GM18861 (cell line): ENCODE measurements at regions not wholly inside any gene's neighbourhood (a gene's known extent, or its start where the extent isn't known, plus 50 kb on each side); places are given as distances from the start of the nearest gene placed in this dataset.

Experiments
- ATAC-seq: cut with Tn5 transposase; IDR thresholded peaks from one replicate; pipeline ENCODE4 v1.9.1; 2021; ENCODE audit not compliant: unreplicated experiment

DNA sequence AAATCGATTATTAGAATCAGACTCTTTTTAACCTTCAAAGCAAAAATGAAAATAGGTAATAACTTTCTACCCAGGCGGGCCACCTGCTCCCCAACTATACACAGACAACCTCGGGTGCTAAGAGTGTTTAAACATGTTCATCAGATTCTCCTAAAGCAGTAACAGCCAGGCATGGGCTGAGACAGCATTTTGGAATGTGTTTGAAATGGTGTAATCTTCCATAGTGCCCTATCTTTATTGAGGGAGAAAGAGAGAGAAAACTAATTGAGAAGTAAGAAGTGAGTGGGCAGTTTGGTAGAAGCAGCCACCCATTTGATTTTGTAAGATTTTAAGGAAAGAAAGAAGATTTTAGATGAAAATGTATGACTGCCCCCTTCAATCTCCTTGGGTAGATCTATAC lies 196.1 kb upstream of the CTAGE1 start:
- no peak for ATAC-seq

DNA sequence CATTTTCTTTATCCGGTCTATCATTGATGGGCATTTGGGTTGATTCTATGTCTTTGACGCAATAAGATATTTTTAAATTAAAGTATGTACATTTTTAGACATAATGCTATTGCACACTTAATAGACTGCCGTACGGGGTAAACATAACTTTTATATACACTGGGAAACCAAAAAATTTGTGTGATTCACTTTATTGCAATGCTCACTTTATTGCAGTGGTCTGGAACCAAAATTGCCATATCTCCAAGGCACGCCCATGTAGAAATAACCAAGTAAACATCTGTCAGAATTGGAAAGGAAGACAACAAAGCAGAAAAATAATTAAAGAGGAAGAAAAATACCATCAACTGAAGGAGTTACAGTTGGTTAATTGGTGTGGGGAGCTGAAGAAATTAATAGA lies 205.8 kb upstream of the CTAGE1 start:
- no peak for ATAC-seq

DNA sequence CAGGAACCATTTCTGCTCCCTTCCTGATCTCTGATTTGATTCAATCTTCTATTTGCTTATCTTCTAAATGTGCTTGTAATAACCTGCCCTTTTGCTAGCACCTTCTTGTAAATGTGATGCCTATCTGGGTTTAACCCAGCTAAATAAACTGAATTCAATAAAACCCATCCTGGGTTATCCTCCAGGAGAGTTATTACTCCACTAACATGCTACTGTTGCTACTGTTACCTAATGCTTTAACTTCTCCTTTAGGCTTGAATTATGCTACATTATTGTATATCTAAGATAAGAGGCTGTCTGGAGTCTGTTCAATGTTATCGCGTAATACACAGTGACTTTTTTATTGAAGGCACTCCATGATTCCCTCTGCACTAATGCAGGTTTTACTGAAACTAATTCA lies 206.5 kb upstream of the CTAGE1 start:
- no peak for ATAC-seq

DNA sequence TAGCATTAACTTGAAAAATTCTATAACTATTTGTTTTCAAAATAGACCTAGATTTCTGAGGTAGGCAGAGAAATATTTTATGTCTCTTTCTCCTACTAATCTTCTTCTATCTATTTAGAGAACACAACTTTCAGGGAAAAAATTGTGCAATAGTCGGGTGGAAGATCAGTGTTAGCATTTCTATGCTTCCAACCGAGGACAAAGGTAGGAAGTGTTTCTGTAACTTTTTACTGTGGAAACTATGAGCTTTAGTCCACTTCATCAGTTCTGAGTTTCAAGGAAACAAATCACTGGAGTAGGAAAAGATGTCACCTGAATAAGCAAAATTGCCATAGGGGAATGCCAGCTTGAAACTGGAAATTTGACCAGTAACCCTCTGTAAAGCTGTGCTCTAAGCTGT lies 207.7 kb upstream of the CTAGE1 start:
- ATAC-seq = no peak

DNA sequence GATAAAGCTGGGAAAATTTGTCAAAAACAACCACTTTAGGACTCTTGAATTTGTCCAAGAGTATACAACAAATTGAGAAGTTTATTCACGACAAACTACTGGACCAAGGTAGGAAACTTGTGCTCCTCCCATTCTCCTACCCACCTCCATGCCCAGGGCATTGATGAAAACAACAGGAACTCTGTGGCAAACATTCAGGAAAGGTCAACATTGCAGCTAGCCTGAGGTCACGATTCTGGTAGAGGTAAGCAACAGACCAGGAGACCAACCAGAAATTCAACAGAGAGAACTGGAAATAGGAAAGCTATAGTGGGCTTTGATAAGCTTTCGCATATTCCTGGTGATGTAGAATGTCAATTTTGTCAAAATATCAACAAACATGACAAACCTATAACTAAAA lies 209.1 kb upstream of the CTAGE1 start:
- ATAC-seq = no peak

DNA sequence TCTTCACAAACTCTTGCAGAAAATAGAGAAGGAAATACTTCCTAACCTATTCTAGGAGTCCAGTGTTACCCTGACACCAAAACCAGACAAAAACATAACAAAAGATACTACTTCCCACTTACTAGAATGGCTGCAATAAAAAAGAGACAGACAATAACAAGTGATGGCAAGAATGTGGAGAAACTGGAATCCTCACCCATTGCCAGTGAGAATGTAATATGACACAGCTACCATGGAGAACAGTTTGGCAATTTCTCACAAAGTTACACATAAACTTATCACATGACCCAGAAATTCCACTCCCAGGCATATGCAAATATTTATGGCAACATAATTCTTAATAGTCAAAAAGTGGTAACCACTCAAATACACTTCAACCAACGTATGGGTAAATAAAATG lies 209.8 kb upstream of the CTAGE1 start:
- ATAC-seq = no peak

DNA sequence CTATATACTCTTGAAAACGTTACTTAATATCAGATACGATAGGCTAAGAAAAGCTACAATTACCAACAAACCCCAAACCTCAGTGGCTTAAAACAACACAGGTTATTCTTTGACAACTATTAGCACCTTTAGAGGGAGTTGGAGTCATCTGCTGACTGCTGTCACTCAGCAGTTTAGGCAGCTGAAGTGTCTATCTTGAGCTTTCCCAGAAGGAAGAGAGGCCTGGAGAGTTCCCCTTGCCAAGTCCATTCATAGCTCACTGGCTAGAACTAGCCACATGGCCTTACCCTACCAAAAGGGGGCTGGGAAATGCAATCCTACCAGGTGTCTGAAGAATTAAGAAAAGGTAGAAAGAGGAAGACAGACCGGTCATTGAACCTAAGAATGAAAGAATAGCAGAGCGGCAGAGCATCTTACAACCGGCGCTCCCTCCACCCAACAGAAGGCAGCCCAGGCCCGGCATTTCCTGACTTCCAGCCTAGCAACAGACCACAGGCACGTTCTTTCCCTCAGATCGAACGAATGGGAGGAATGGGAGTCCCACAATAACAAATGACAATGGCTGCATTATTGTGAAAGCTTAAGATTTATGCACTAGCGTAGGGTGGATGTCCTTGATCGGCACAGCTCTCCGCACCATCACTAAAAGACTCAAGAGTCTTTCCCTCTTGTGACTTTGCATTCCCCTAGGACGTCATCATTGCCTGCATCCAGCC lies 211.2 kb upstream of the CTAGE1 start:
- no peak for ATAC-seq

DNA sequence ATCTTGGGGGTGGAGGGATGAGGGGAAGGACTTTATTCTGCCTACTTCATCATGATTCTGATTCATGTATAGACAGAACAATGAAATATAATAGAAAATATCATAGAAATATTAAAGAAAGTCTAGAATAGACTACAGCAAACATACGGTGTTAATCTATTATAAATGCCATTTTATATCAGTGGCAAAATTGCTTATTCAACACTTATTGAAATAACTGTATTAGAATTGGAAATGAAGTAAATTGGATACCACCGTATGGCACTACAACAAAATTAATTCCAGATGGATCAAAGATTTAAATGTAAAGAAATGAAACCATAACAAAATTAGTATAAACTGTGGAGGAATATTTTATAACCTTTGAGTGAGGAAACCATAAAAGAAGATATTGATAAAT lies 213.3 kb upstream of the CTAGE1 start:
- ATAC-seq = no peak

DNA sequence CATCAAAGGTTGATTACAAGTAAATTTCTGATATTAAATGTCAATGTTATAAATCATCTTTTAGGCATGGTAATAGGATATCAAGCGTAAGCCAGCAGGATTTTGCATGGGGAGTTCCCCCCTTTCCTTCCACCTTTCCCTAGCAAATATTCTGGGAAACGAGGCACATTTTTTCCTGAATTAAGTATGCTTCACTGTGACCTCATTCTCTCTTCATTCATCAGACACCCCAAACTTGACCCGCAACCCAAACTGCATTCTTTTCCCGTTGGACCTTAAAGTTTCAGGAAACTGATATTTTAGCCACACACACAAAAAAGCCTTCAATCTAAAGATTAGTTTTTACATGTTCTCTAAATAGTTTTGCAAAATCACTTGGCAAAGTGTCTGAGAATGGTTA lies 214.5 kb upstream of the CTAGE1 start:
- ATAC-seq = no peak

DNA sequence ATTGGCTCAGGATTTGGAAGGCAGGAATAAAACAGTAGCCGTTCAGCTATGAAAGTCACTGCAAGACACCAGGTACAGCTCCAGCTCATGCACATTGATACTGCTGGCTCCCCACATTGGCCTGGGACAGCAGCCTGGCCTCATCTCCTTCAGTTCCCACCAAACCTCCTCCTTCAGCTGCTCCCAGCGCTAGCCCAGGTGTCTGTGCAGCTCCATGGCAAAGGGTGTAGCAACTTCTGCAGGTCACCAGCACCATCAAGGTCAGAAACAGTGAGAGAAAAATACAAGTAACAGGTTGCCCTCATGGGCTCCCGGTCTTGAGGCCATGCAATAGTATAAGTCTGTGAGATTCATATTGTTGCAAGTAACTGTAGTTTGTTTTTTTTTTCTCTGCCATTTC lies 216.7 kb upstream of the CTAGE1 start:
- no peak for ATAC-seq

DNA sequence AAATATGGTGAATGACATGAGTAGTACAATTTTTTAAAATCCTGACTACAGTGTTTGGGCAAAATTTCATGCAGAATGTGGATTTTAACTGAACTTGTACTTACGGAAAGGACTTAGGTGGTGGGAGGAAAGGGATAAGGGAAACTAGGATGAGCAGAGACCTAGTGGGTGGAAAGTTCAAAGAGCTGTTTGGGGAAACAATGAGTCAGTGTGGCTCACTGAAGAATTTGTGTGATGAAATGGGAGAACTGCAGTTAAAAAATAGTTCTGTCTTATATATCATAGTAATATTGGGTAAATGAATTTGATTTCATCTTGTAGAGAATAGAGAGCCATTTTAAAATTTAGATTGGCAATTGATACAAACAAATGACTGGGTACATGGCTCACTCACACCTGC lies 220.1 kb upstream of the CTAGE1 start:
- no peak for ATAC-seq

DNA sequence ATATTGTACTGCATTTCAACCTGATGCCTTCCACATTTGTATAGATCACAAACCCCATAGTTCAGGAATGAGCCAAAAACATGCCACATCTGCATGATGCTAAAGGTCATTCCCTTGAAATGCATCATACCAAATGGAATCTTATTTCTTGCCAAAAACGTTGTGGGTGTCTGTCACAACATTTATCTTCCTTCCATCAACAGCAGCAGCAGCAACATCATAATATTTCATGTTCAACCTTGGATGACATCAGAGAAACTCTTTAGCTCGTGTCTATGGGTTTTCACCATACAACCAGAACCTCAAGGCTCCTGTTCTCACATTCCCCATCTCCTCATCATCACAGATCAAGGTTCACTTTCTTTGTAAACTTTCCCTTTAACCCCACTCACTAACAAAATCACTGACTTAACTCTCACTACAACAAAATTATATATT lies 221.3 kb upstream of the CTAGE1 start:
- ATAC-seq = no peak

DNA sequence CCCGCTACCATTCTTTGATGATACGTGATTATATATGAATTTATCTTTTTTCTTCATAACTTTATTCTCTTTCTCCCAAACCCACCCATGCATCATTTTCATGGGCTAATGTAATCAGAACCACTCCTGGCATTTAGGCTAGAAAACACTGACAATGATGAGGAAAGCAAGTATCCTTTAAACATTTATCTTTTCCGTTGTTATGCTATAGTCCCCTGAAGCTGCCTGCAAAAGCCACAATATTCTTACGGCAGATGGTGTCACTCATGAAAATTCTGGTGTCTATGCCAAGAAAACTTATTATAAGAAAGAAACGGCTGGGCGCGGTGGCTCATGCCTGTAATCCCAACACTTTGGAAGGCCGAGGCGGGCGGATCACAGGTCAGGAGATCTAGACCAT lies 221.8 kb upstream of the CTAGE1 start:
- ATAC-seq = no peak

DNA sequence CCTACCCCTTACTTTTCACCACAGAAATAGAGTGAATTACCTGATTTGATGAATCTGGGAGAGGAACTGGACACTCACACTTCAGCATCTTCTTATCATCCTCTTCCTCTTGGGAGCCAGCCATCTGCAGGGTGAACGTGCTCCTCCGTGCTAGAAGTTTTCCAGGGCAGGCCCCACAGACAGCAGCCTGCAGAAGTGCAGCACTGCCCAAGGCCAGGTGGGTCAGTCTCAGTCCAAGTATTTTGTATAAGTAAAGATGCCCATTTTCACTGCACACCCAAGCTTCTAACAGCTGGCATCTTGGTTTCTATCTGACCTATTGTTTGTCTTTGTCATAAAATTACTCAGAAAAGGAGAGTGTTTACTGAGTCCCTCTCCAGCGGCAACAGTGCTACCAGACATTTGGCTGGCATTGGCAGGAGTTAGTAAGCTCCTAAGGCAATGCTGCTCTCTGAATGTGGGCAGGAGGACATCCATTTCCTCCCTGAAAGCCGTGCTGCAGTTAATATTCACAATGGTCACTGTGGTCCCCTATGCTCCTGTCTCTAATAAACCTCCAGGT lies 222.6 kb upstream of the CTAGE1 start:
- no peak for ATAC-seq

DNA sequence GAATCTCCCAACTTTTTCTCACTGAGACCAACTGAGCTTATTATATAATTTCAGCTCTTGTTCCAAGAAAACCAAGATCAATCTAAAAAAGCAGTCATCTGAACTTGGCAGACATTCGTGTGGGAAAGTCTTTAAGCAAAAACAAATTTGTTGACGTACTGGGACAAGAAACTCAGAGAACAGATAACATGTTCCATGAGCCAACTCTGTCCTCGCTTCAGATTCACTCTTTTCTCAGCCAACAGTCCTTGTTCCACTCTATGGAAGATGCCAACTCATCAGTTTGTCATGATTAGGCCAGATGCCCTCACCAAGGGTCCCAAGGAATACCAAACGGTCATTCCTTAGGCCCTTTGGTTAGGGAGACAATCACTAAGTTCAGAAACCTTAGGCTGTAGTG lies 224.2 kb upstream of the CTAGE1 start:
- no peak for ATAC-seq

DNA sequence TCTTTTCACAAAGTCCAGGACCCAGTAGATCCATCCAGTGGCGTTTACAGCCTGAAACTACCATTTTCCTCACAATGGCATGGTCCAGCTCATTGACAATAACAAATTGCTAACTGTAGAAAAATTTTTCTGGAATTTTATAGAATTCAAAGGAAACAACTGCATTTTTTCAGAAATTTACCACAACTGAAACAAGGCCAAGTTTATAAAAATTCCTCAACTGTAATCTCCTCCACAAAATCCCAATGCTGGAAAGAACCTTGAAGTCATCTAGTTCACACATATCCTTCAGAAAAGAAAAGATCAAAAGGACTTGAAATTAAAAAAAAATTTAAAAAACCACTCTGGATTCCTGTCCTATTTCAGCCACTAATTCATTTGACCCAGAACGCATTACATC lies 226.0 kb upstream of the CTAGE1 start:
- ATAC-seq = no peak

DNA sequence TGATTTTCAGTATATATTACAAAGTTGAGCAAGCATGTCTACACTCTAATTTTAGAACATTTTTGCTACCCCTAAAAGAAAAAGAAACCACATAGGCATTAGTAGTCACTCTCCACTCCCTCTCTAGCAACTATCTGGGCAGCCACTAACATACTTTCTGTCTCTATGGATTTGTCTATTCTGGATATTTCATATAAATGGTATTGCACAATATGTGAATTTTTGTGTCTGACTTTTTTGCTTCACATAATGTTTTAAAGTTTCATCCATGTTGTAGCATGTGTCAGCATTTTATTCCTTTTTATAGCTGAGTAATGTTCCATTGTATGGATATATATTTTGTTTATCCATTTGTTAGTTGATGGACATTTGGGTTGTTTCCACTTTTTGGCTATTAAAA lies 232.5 kb upstream of the CTAGE1 start:
- ATAC-seq = no peak

DNA sequence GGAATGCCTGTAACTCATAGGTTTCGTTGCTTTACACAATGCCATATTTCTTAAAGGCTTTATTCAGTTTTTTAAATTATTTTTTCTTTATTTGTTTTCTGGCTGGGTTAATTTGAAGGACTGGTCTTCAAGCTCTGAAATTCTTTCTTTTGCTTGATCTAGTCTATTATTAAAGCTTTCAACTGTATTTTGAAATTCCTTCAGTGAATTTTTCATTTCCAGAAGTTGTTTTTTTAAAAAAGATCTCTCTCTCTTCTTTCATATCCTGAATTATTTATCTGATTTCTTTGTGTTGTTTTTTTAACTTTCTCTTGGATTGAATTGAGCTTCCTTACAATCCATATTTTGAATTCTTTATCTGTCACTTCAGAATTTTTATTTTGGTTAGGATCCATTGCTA lies 239.9 kb upstream of the CTAGE1 start:
- ATAC-seq = no peak

DNA sequence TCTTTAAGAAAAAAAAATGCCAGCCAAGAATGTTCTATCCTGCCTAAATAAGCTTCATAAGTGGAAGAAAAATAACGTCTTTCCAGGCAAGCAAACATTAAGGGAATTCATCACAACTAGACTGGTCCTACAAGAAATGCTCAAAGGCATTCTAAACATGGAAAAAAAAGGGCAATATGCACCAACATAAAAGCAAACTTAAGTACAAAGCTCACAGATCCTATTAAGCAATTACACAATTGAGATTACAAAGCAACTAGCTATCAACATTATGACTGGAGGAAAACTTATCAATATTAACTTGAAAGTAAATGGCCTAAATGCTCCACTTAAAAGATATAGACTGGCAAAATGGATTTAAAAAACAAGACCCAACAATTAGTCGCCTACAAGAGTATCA lies 240.6 kb upstream of the CTAGE1 start:
- ATAC-seq = no peak

DNA sequence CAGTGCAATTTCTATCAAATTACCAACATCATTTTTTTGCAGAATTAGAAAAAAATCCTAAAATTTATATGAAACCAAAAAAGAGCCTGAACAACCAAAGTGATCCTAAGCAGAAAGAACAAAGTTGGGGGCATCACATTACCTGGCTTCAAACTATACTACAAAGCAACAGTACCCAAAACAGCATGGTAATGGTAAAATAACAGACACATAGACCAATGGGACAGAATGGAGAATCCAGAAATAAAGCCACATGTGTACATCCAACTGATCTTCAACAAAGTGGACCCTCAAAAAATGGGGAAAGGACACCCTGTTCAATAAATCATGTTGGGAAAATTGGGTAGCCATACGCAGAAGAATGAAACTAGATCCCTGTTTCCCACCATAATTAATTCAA lies 245.7 kb upstream of the CTAGE1 start:
- no peak for ATAC-seq

DNA sequence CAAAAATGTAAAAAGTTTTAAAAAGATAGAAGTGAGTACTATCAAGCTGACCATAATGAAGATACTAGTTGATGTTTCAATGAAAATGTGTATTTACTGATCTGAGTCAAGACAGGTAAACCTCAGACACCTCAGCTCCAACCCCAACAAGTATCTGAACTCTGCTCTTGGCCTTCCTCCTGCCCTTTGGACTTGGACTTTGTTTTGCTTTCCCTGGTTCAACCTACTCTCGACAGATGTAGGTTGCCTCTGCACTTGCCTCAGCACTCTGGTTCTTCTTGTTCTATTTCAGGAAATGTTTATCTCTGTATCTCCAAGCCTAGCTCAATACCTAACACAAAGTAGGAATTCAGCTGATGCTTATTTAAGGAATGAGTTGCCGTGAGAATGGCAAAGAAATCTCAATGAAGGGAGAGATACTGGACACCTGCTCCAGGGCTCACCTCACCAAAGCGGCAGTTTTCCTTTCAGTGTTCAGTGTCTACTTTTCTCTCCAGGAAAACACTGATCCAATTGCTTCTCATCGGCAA lies 248.8 kb upstream of the CTAGE1 start:
- no peak for ATAC-seq

DNA sequence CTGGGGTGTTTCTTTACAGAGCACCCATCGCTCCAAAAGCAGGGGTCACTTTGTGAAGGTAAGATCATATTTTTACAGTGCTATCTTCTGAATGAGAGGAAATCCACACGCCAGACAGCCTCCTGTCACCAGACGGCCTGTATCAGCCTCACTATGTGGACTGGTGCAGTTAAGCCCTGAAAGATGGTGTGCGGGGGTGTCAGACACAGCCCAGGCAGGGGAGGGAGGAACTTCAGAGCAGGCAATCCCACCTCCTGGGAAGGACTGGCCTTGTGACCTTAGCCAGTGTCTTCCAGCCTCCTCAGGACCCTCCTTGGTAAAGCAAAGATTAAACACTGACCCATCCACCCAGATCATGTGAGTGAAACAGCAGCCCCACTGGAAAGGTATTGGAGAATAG lies 249.4 kb upstream of the CTAGE1 start:
- no peak for ATAC-seq
